Breast epithelium (tissue), 4 donors: ENCODE measurements at regions not wholly inside any gene's neighbourhood (a gene's known extent, or its start where the extent isn't known, plus 50 kb on each side); places are given as distances from the start of the nearest gene placed in this dataset.

ENCODE experiments used
- DNase-seq, 2 donors: peaks; one replicate each; pipeline ENCODE4 v3.0.0-alpha.2; 2019; ENCODE audit warnings: low spot score in 2 of 2
- H3K27ac ChIP-seq, 2 donors: fragments of 200-600 bp; sonication (generic) in 1 of 2; one replicate each; pipeline ENCODE4 v1.5.1; 2016 to 2019; ENCODE audit warnings: mild to moderate bottlenecking in 1 of 2
- H3K27me3 ChIP-seq, 2 donors: fragments of 200-600 bp; sonication (generic) in 1 of 2; one replicate each; pipeline versions ENCODE4 v1.5.1 to v1.6.0; 2017 to 2019; ENCODE audit warnings: control low read depth in 1 of 2, mild to moderate bottlenecking in 1 of 2
- H3K36me3 ChIP-seq: fragments of 200-600 bp; one replicate; pipeline ENCODE4 v1.5.1; 2019
- H3K4me1 ChIP-seq, 2 donors: fragments of 200-600 bp; sonication (generic); one replicate each; pipeline ENCODE4 v1.5.1; 2016 to 2019; ENCODE audit warnings: control low read depth in 1 of 2
- H3K4me3 ChIP-seq, 3 donors: fragments of 200-600 bp; sonication (generic); 1 replicate in 2 of 3; 2 replicates in 1 of 3; pipeline ENCODE4 v1.5.1; 2016 to 2019; ENCODE audit warnings: mild to moderate bottlenecking in 3 of 3, moderate library complexity in 2 of 3
- H3K9me3 ChIP-seq, 2 donors: fragments of 200-600 bp; sonication (generic) in 1 of 2; one replicate each; pipeline ENCODE4 v1.5.1; 2016 to 2019; ENCODE audit warnings: control low read depth in 1 of 2
- POLR2A ChIP-seq: fragments of 450-650 bp; IDR thresholded peaks from one replicate; pipeline ENCODE4 v1.6.1; 2016; ENCODE audit warnings: antibody characterized with exemption, mild to moderate bottlenecking, moderate library complexity
- POLR2AphosphoS5 ChIP-seq, 3 donors: sonication (generic); formaldehyde crosslinking; IDR thresholded peaks; one replicate each; pipeline ENCODE4 v1.6.1; 2017; ENCODE audit warnings: antibody characterized with exemption in 3 of 3
- intact Hi-C: fragments of 100-400 bp; cut with DNase I; formaldehyde crosslinking; loops from one replicate; pipeline ENCODE4 v1.15.1; 2023; ENCODE audit warnings: low total_unique reads
- TF ChIP-seq, protein P1 (sequence below), 3 donors: fragments of 450-650 bp; IDR thresholded peaks; one replicate each; pipeline ENCODE4 v1.5.1; 2016 to 2017; ENCODE audit warnings: antibody characterized with exemption in 3 of 3, mild to moderate bottlenecking in 3 of 3, moderate library complexity in 3 of 3

DNA sequence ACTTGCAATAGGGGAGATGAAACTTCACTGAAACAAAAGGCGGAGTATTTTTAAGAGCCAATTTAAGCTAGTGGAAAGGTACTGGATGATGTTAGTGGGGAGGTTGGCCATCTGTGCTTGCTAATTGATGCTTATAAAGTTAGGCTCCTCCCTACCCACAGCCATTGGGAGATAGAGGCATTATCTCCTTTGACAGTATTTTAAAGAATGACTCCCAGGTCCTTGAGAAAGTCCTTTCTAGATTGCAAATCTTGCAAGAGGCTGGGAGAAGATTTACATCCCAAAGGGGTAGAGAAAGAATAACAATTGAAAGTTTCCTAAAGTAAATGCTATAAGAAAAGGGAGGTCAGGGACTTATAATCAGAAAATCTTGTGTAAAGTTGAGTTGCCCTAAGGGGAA lies 282.6 kb downstream of the BRINP1 start:
- Histone ChIP-seq H3K27ac (no peak overlapping the region), H3K36me3 (no peaks in the 10 kb centered on the region), H3K9me3 (no peaks in the 10 kb centered on the region), H3K27me3 (no peaks in the 10 kb centered on the region), H3K4me1 (no peaks in the 10 kb centered on the region), H3K4me3 (no peak overlapping the region)
- DNase-seq = no peak
- TF ChIP-seq, protein P1, sequence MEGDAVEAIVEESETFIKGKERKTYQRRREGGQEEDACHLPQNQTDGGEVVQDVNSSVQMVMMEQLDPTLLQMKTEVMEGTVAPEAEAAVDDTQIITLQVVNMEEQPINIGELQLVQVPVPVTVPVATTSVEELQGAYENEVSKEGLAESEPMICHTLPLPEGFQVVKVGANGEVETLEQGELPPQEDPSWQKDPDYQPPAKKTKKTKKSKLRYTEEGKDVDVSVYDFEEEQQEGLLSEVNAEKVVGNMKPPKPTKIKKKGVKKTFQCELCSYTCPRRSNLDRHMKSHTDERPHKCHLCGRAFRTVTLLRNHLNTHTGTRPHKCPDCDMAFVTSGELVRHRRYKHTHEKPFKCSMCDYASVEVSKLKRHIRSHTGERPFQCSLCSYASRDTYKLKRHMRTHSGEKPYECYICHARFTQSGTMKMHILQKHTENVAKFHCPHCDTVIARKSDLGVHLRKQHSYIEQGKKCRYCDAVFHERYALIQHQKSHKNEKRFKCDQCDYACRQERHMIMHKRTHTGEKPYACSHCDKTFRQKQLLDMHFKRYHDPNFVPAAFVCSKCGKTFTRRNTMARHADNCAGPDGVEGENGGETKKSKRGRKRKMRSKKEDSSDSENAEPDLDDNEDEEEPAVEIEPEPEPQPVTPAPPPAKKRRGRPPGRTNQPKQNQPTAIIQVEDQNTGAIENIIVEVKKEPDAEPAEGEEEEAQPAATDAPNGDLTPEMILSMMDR (IDR thresholded peaks at IDR 0.05) = no peak
- TF ChIP-seq POLR2AphosphoS5 (IDR thresholded peaks at IDR 0.05) (no peak), POLR2A (no peak)
- intact Hi-C loops = no loop called here

DNA sequence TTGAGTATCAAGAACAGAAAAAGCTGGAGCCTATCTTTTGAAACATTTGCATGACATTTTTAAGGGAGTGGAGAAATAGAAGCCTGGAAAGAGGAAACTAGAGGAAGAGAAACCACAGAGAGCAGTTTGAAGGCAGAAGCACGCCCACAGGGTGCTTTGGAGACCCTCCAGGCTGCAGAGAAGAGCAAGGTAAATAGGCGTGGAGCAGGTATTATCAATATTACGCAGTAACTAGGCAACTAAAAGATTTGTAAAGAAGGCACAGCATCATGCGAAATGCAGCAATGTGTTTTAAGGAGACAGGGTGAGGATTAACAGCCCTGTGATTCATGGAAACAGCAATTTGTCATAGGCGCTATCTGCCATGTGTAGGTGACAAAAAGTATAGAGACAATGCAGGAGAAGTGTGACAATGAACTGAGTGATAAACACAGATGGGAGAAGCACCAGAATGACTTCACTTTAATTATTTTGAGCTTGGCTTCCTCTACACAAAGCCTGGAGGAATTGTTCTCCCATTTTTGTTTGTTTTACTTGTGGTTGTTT lies 281.2 kb downstream of the BRINP1 start:
- no peak for TF ChIP-seq POLR2A
- TF ChIP-seq, protein P1 (IDR thresholded peaks at IDR 0.05) = no peak
- TF ChIP-seq POLR2AphosphoS5 (IDR thresholded peaks at IDR 0.05) = no peak
- H3K36me3 ChIP-seq = no peaks in the 10 kb centered on the region
- H3K4me1 ChIP-seq = no peaks in the 10 kb centered on the region
- DNase-seq = no peak
- H3K27ac ChIP-seq = no peak overlapping the region
- H3K9me3 ChIP-seq = no peaks in the 10 kb centered on the region
- intact Hi-C loops = no loop called here
- no peak overlapping the region for H3K4me3 ChIP-seq
- no peaks in the 10 kb centered on the region for H3K27me3 ChIP-seq

DNA sequence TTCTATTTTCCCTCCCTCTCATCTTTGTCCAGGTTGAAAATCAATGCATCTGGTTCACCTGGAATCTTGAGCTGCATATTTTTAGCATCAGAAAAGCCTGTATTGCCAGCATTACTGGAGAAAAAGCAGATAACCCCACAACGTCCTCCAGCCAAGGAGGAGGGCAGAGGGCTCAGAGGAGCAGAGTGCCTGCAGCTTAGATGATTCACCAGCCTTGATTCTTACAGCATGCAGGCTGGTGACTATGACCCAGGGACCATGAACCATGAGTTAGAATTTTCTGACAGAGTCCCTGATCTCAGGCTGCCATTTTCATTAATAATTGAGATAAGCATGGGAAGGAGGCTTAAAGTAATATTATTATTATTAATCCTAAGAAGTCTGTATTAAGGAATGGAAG lies 278.2 kb downstream of the BRINP1 start:
- no peaks in the 10 kb centered on the region for H3K27me3 ChIP-seq
- no peaks in the 10 kb centered on the region for H3K4me1 ChIP-seq
- TF ChIP-seq POLR2A (no peak), POLR2AphosphoS5 (IDR thresholded peaks at IDR 0.05) (no peak)
- TF ChIP-seq, protein P1 (IDR thresholded peaks at IDR 0.05) = no peak
- DNase-seq = no peak
- H3K36me3 ChIP-seq = no peaks in the 10 kb centered on the region
- H3K27ac ChIP-seq = no peak overlapping the region
- no peak overlapping the region for H3K4me3 ChIP-seq
- intact Hi-C loops = loop anchor here (5.0 kb wide), 1 partner anchor 711 kb away; no protein-coding TSS in a partner anchor
- no peaks in the 10 kb centered on the region for H3K9me3 ChIP-seq

DNA sequence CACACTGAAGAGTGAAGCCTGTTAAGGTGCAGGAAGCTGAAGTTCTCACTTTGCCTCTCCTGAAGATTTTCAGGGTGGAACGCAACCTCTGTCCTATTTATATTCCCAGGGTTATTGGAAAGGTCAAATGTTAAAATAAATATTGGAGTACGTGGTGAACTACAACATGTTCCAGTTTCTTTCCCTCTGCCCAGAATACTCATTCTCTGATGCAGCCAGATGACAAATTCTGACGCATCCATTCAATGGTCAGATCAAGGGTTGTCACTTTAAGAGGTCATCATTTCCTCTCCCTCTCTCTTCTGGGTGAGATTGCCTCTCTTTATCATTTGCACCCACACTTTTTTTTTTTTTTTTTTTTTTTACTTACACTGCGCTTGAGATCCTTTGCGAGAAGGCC lies 277.1 kb downstream of the BRINP1 start:
- H3K4me3 ChIP-seq = no peak overlapping the region
- intact Hi-C loops = loop anchor here (5.0 kb wide), 1 partner anchor 710 kb away; no protein-coding TSS in a partner anchor
- no peaks in the 10 kb centered on the region for H3K4me1 ChIP-seq
- DNase-seq = no peak
- no peaks in the 10 kb centered on the region for H3K36me3 ChIP-seq
- no peaks in the 10 kb centered on the region for H3K9me3 ChIP-seq
- no peaks in the 10 kb centered on the region for H3K27me3 ChIP-seq
- TF ChIP-seq, protein P1 (IDR thresholded peaks at IDR 0.05) = no peak
- H3K27ac ChIP-seq = no peak overlapping the region

DNA sequence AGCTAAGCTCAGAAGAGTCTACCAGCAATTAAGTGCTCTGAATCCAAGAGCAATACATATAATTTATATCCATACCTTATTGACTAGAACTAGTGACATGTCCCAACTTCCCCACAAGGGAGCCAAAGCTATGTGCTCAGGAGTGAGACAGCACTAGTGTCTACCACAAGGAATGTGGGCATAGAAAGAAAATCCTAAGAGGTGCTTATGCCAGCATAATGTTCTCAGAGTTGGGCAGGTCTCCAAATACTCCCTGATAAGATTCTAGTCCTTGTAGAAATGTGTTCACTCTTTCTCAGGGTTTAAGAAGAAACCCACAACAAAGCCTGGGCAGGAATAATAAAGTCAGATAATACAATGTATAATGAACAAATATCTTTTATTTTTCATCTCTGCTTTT lies 275.1 kb downstream of the BRINP1 start:
- DNase-seq = no peak
- intact Hi-C loops = loop anchor here (5.0 kb wide), 1 partner anchor 708 kb away; no protein-coding TSS in a partner anchor
- H3K4me1 ChIP-seq = no peaks in the 10 kb centered on the region

More for the DNA sequence above, 275.1 kb downstream of the BRINP1 start:
- Histone ChIP-seq H3K4me3 (no peak overlapping the region), H3K27me3 (no peaks in the 10 kb centered on the region), H3K36me3 (no peaks in the 10 kb centered on the region), H3K9me3 (no peaks in the 10 kb centered on the region), H3K27ac (no peak overlapping the region)
- TF ChIP-seq POLR2AphosphoS5 (IDR thresholded peaks at IDR 0.05) = no peak
- no peak for TF ChIP-seq POLR2A
- TF ChIP-seq, protein P1 (IDR thresholded peaks at IDR 0.05) = no peak
